GM23248 (cell line): ENCODE measurements at regions not wholly inside any gene's neighbourhood (a gene's known extent, or its start where the extent isn't known, plus 50 kb on each side); places are given as distances from the start of the nearest gene placed in this dataset.

Experiments used
- DNase-seq: peaks from one replicate; pipeline ENCODE4 v3.0.0-alpha.2; 2015
- H2AFZ ChIP-seq: fragments of 200-600 bp; sonication (generic); 2 replicates; pipeline ENCODE4 v1.6.1; 2016; ENCODE audit warnings: antibody characterized with exemption
- H3F3A ChIP-seq: fragments of 200-600 bp; sonication (generic); 2 replicates; pipeline ENCODE4 v1.6.1; 2016; ENCODE audit warnings: mild to moderate bottlenecking, antibody characterized with exemption, mixed run types; ENCODE audit not compliant: insufficient read depth
- H3K27ac ChIP-seq: fragments of 200-600 bp; sonication (generic); 2 replicates; pipeline ENCODE4 v1.5.1; 2016; ENCODE audit warnings: mild to moderate bottlenecking
- H3K27me3 ChIP-seq: fragments of 200-600 bp; sonication (generic); replicated peaks from 2 replicates; pipeline ENCODE4 v1.6.1; 2016; ENCODE audit warnings: mild to moderate bottlenecking; ENCODE audit not compliant: insufficient read depth
- H3K36me3 ChIP-seq: fragments of 200-600 bp; sonication (generic); 2 replicates; pipeline ENCODE4 v1.6.1; 2016; ENCODE audit warnings: low read depth, mild to moderate bottlenecking
- H3K4me1 ChIP-seq: fragments of 200-600 bp; sonication (generic); 2 replicates; pipeline ENCODE4 v1.6.1; 2016; ENCODE audit warnings: mild to moderate bottlenecking; ENCODE audit not compliant: insufficient read depth
- H3K4me2 ChIP-seq: fragments of 200-600 bp; sonication (generic); one replicate; pipeline ENCODE4 v1.6.1; 2016; ENCODE audit warnings: mild to moderate bottlenecking; ENCODE audit not compliant: unreplicated experiment
- H3K4me3 ChIP-seq: fragments of 200-600 bp; sonication (generic); 2 replicates; pipeline ENCODE4 v1.5.1; 2016; ENCODE audit warnings: mild to moderate bottlenecking
- H3K79me2 ChIP-seq: fragments of 200-600 bp; sonication (generic); 2 replicates; pipeline ENCODE4 v1.6.1; 2016; ENCODE audit warnings: mild to moderate bottlenecking; ENCODE audit not compliant: insufficient read depth
- H3K9ac ChIP-seq: fragments of 200-600 bp; sonication (generic); 2 replicates; pipeline ENCODE4 v1.6.1; 2016; ENCODE audit warnings: mild to moderate bottlenecking
- H3K9me2 ChIP-seq: fragments of 200-600 bp; sonication (generic); 2 replicates; pipeline ENCODE4 v1.6.1; 2016; ENCODE audit warnings: mixed run types, mild to moderate bottlenecking, moderate library complexity; ENCODE audit not compliant: insufficient read depth
- H3K9me3 ChIP-seq: fragments of 200-600 bp; sonication (generic); one replicate; pipeline ENCODE4 v1.6.1; 2017; ENCODE audit warnings: low read depth
- H4K20me1 ChIP-seq: fragments of 200-600 bp; sonication (generic); 2 replicates; pipeline ENCODE4 v1.6.0; 2016; ENCODE audit not compliant: insufficient read depth
- EZH2 ChIP-seq: fragments of 200-600 bp; sonication (generic); IDR thresholded peaks from 2 replicates; pipeline ENCODE4 v1.6.1; 2018; ENCODE audit warnings: antibody characterized with exemption, mild to moderate bottlenecking; ENCODE audit not compliant: insufficient read depth, poor library complexity, severe bottlenecking
- EZH2phosphoT487 ChIP-seq: fragments of 200-600 bp; sonication (generic); IDR thresholded peaks from 2 replicates; pipeline ENCODE4 v1.6.1; 2018; ENCODE audit warnings: antibody characterized with exemption, moderate library complexity, mild to moderate bottlenecking, low read depth; ENCODE audit not compliant: insufficient read depth
- WGBS, 2 experiments: methylation state at CpG; one replicate each; pipeline ENCODE4 v1.1.6; 2015 to 2017; ENCODE audit warnings: low lambda C conversion rate in 2 of 2, low coverage in 1 of 2; ENCODE audit errors: missing lambda C conversion rate in 2 of 2; 5-methylcytosine and 5-hydroxymethylcytosine counted together
- in situ Hi-C: fragments of 300-500 bp; cut with MboI; formaldehyde crosslinking; loops from 2 replicates; pipeline ENCODE4 v1.15.0; 2020

DNA sequence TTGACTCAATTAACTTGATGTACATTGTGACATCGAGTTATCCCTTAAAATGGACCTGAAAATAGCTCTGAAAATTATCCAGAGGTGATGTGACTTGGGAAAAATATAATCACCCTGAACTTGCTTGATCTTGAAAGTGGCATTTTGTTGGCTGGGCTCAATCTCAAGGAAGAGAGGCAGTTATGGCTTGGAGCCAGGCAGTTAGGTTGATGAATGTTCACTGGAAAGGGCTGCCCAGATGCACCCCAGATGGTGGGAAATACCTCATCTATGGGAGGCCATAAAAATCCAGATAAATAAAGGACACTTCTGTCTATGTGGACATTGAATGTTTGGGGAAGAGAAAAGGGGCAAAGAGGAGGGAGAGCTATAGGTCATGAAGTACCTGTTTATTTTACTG is 55.7 kb upstream of the OR5AN1 start:
- Histone ChIP-seq H4K20me1 (no peaks in the 10 kb centered on the region), H3K4me2 (no peak overlapping the region), H3F3A (no peaks in the 10 kb centered on the region), H3K4me1 (no peaks in the 10 kb centered on the region), H3K4me3 (no peak overlapping the region), H3K27me3 (no peaks in the 10 kb centered on the region), H3K9me3 (no peaks in the 10 kb centered on the region), H3K9me2 (no peaks in the 10 kb centered on the region), H2AFZ (no peak overlapping the region), H3K36me3 (no peaks in the 10 kb centered on the region), H3K79me2 (no peaks in the 10 kb centered on the region), H3K9ac (no peak overlapping the region), H3K27ac (no peak overlapping the region)
- DNase-seq = no peak
- TF ChIP-seq EZH2 (no peak), EZH2phosphoT487 (no peak)
- in situ Hi-C loops = no loop called here
- WGBS, 2 experiments = 0% methylated on average over 1 of the region's 1 CpG

DNA sequence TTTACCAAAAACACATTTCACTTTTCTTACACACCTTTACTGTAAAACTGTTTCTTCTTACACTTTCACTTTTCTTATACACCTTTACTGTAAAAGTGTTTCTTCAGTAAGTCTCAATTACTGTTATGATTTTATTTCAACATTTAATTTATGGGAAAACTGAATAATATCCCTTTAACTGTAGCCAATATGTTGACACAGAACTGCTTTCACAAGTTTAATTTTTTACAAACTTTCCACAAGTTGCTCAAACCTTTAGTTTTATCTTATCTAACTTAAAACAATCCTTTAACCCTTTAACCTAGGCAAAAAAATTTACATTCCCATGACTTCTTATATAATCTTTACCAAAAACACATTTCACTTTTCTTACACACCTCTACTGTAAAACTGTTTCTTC is 63.3 kb upstream of the OR5AN1 start:
- Histone ChIP-seq H3K9me3 (no peaks in the 10 kb centered on the region), H3K27me3 (0 out of 2 replicates have a peak, but pooled peaks cover 2% of the 10 kb centered on the region), H4K20me1 (no peaks in the 10 kb centered on the region), H3F3A (no peaks in the 10 kb centered on the region), H3K9ac (no peak overlapping the region), H3K4me2 (no peak overlapping the region), H3K4me3 (no peak overlapping the region), H3K9me2 (no peaks in the 10 kb centered on the region), H3K36me3 (no peaks in the 10 kb centered on the region), H2AFZ (no peak overlapping the region), H3K4me1 (no peaks in the 10 kb centered on the region), H3K79me2 (no peaks in the 10 kb centered on the region), H3K27ac (no peak overlapping the region)
- DNase-seq = no peak
- TF ChIP-seq EZH2 = no peak
- TF ChIP-seq EZH2phosphoT487 = no peak
- in situ Hi-C loops = no loop called here

DNA sequence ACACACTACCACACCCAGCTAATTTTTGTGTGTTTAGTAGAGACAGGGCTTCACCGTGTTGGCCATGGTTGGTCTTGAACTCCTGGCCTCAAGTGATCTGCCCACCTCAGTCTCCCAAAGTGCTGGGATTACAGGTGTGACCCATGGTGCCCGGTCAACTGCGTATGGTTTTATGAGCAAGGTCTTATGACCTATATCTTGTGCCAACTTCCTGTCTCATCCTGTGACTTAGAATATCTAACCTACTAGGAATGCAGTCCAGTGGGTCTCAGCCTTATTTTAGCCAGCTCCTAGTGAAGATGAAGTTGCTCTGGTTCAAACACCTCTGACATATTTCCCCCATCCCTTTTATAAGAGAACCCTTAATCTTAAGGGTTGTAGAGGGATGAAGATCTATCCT is 66.1 kb upstream of the OR5AN1 start:
- Histone ChIP-seq H4K20me1 (no peaks in the 10 kb centered on the region), H3K36me3 (no peaks in the 10 kb centered on the region), H2AFZ (no peak overlapping the region), H3K4me1 (no peaks in the 10 kb centered on the region), H3F3A (no peaks in the 10 kb centered on the region), H3K79me2 (no peaks in the 10 kb centered on the region), H3K4me2 (no peak overlapping the region), H3K9me3 (no peaks in the 10 kb centered on the region), H3K9ac (no peak overlapping the region), H3K27ac (no peak overlapping the region), H3K9me2 (no peaks in the 10 kb centered on the region), H3K4me3 (no peak overlapping the region), H3K27me3 (peaks cover 2% of the 10 kb centered on the region; the same call in 1 of the 2 replicates)
- WGBS, 2 experiments = 52 to 68% methylated on average over 3 of the region's 3 CpGs
- in situ Hi-C loops = no loop called here
- no peak for DNase-seq
- no peak for TF ChIP-seq EZH2
- TF ChIP-seq EZH2phosphoT487 = no peak

DNA sequence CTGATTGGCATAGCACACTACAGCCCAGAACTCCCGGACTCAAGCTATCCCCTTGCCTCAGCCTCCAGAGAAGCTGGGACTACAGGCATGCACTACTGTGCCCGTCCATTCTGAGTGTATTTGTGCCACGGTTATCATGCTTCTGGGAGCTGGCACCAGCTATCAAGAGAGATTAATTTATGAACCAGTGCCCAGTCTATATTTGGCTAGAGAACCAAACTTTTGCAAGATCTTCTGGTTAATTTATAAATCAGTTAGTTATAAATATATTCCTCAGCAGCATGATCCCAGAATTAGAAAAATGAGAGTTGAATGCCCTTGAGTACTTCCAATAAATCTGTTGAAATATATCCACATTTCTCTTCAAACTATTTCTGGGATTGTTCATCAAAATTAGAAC is 67.5 kb upstream of the OR5AN1 start:
- no peaks in the 10 kb centered on the region for H3F3A ChIP-seq
- no peak overlapping the region for H3K4me2 ChIP-seq
- no peaks in the 10 kb centered on the region for H3K36me3 ChIP-seq
- no peaks in the 10 kb centered on the region for H3K9me3 ChIP-seq
- no peak overlapping the region for H3K4me3 ChIP-seq
- no peak for DNase-seq
- H3K4me1 ChIP-seq = no peaks in the 10 kb centered on the region
- H3K9me2 ChIP-seq = no peaks in the 10 kb centered on the region
- in situ Hi-C loops = no loop called here
- no peaks in the 10 kb centered on the region for H3K79me2 ChIP-seq
- WGBS, 2 experiments = 11 to 14% methylated on average over 3 of the region's 3 CpGs
- no peak for TF ChIP-seq EZH2phosphoT487
- TF ChIP-seq EZH2 = no peak
- H3K27me3 ChIP-seq = peaks cover 10% of the 10 kb centered on the region; the same call in 1 of the 2 replicates
- H3K27ac ChIP-seq = no peak overlapping the region
- H3K9ac ChIP-seq = no peak overlapping the region
- no peaks in the 10 kb centered on the region for H4K20me1 ChIP-seq
- H2AFZ ChIP-seq = no peak overlapping the region

DNA sequence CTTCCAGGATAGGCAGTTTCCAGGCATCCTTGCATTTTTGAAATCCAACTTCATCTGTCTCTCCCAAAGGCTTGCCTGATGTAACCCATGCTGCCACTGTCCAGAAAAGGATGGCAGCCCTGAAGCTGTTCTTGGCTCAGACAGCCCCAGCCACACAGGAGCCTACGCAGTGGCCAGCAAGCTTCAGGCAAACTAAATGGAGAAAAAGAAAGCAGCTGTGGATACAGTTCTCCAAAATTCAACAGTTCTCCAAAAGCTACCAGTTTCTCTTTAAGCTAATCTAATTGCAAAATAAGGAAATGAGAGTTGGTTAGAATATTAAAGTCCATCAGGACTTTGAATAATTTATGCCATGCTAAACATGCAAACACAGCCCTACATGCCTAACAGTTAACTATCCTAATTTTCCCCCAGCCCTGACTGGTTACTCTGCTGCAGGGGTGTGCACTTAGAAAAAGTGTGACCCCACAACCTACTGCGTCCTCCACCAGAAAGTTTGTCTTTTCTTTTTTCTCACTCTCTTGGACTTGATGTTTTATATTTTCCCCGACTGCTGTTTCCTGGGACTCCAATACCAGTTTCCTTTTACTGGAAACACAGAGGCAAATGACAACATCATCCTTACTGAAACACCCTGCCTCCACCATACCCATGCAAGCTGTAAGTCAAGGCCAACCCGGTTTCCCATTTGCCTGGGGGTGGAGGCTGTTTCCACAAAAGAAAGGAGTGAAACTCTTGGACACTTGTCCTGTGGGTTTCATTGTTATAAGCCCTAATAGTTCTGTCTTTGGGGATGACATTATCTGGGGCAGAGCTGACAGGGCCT is 69.1 kb upstream of the OR5AN1 start:
- H3K9ac ChIP-seq = no peak overlapping the region
- H4K20me1 ChIP-seq = no peaks in the 10 kb centered on the region
- H3K36me3 ChIP-seq = no peaks in the 10 kb centered on the region
- DNase-seq = no peak
- H3K4me3 ChIP-seq = no peak overlapping the region
- H3F3A ChIP-seq = no peaks in the 10 kb centered on the region
- in situ Hi-C loops = no loop called here
- H3K9me3 ChIP-seq = no peaks in the 10 kb centered on the region
- H3K4me1 ChIP-seq = no peaks in the 10 kb centered on the region
- 28 to 32% methylated on average over 4 of the region's 4 CpGs for WGBS, 2 experiments
- TF ChIP-seq EZH2 (no peak), EZH2phosphoT487 (no peak)
- H3K27me3 ChIP-seq = peaks cover 13% of the 10 kb centered on the region; the same call in 1 of the 2 replicates
- H3K79me2 ChIP-seq = no peaks in the 10 kb centered on the region
- H3K4me2 ChIP-seq = no peak overlapping the region
- no peak overlapping the region for H3K27ac ChIP-seq
- H2AFZ ChIP-seq = no peak overlapping the region
- H3K9me2 ChIP-seq = no peaks in the 10 kb centered on the region
